Tibial nerve (tissue), 4 donors: ENCODE measurements at regions not wholly inside any gene's neighbourhood (a gene's known extent, or its start where the extent isn't known, plus 50 kb on each side); places are given as distances from the start of the nearest gene placed in this dataset.

Experiments
- DNase-seq, 2 donors: peaks; one replicate each; pipeline ENCODE4 v3.0.0-alpha.2; 2019; ENCODE audit warnings: low spot score in 2 of 2
- H3K27ac ChIP-seq, 4 donors: fragments of 200-600 bp; sonication (generic) in 3 of 4; one replicate each; pipeline ENCODE4 v1.5.1; 2017 to 2019; ENCODE audit warnings: mild to moderate bottlenecking in 1 of 4
- H3K27me3 ChIP-seq, 2 donors: fragments of 200-600 bp; sonication (generic) in 1 of 2; one replicate each; pipeline versions ENCODE4 v1.5.1 to v1.6.0; 2017 to 2019
- H3K36me3 ChIP-seq, 3 donors: fragments of 200-600 bp; sonication (generic); one replicate each; pipeline ENCODE4 v1.5.1; 2018 to 2019
- H3K4me1 ChIP-seq, 4 donors: fragments of 200-600 bp; sonication (generic) in 3 of 4; one replicate each; pipeline ENCODE4 v1.5.1; 2017 to 2019
- H3K4me3 ChIP-seq, 4 donors: fragments of 200-600 bp; sonication (generic) in 3 of 4; one replicate each; pipeline ENCODE4 v1.5.1; 2017 to 2019; ENCODE audit warnings: mild to moderate bottlenecking in 1 of 4, moderate library complexity in 1 of 4
- H3K9me3 ChIP-seq, 4 donors: fragments of 200-600 bp; sonication (generic) in 3 of 4; one replicate each; pipeline ENCODE4 v1.5.1; 2017 to 2019
- EP300 ChIP-seq, 2 donors: sonication (generic); formaldehyde crosslinking; IDR thresholded peaks; one replicate each; pipeline ENCODE4 v1.6.1; 2017; ENCODE audit warnings: antibody characterized with exemption in 2 of 2, mild to moderate bottlenecking in 1 of 2
- POLR2A ChIP-seq, 2 donors: fragments of 450-650 bp; IDR thresholded peaks; one replicate each; pipeline ENCODE4 v1.6.1; 2017; ENCODE audit warnings: antibody characterized with exemption in 2 of 2, mild to moderate bottlenecking in 2 of 2, moderate library complexity in 2 of 2
- WGBS, 2 donors: methylation state at CpG; one replicate each; pipeline ENCODE4 v1.1.5; 2018; 5-methylcytosine and 5-hydroxymethylcytosine counted together
- TF ChIP-seq, protein P1 (sequence below), 5 experiments: fragments of 200-600 bp in 3 of 5; fragments of 450-650 bp in 2 of 5; sonication (generic) in 3 of 5; IDR thresholded peaks; one replicate each; pipeline ENCODE4 v1.5.1; 2016 to 2019; ENCODE audit warnings: antibody characterized with exemption in 5 of 5, mild to moderate bottlenecking in 3 of 5, moderate library complexity in 2 of 5

DNA sequence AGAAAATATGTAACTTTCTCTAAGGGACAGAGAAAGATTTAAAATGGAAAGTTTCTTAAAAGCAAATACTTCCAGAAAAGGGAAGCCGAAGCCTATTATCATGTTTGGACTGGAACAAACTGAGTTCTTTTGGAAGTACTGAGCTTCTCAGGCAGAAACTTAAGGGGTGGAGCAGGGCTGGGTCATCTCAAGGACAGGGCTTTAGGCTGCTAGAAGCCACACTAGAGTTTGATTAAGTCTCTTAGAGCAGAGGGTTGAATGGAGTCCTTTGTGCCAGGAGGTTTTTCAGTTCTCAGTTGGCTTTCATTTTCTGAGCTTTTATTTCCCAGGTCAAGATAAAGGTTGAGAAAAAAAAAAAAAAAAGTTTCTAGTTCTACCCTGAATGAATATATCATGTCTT lies 432.7 kb downstream of the SLITRK5 start:
- no peak for DNase-seq
- WGBS, 2 donors, result 20 to 27% methylated on average over 1 of the region's 1 CpG
- TF ChIP-seq, protein P1, sequence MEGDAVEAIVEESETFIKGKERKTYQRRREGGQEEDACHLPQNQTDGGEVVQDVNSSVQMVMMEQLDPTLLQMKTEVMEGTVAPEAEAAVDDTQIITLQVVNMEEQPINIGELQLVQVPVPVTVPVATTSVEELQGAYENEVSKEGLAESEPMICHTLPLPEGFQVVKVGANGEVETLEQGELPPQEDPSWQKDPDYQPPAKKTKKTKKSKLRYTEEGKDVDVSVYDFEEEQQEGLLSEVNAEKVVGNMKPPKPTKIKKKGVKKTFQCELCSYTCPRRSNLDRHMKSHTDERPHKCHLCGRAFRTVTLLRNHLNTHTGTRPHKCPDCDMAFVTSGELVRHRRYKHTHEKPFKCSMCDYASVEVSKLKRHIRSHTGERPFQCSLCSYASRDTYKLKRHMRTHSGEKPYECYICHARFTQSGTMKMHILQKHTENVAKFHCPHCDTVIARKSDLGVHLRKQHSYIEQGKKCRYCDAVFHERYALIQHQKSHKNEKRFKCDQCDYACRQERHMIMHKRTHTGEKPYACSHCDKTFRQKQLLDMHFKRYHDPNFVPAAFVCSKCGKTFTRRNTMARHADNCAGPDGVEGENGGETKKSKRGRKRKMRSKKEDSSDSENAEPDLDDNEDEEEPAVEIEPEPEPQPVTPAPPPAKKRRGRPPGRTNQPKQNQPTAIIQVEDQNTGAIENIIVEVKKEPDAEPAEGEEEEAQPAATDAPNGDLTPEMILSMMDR (IDR thresholded peaks at IDR 0.05), result no peak
- no peak for TF ChIP-seq POLR2A (IDR thresholded peaks at IDR 0.05)
- no peak for TF ChIP-seq EP300 (IDR thresholded peaks at IDR 0.05)

DNA sequence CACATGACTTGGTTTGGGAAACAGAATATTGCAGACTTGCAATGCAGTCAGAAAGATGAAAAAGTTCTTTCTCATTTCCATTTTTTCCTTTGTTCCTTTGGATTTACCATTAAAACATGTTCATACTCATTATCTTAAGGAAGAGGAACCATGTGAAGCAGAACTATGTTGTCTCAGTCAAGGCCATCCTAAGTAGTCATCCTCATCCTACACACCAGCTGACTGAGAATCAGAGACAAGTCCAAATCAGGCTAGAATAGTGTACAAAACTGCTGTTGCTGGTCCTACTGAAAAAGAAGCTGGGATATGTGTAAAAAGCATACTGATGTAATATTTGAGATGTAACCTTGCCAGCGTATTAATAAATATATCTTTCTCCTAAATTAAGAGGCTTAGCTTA lies 433.4 kb downstream of the SLITRK5 start:
- Histone ChIP-seq H3K36me3 (no peaks in the 10 kb centered on the region), H3K27ac (peak overlapping the region in 1 of 4 donors; percentile 79), H3K4me3 (no peak overlapping the region), H3K27me3 (no peaks in the 10 kb centered on the region), H3K4me1 (peaks cover 0 to 10% (median 0%) of the 10 kb centered on the region in 4 donors), H3K9me3 (peaks cover 0 to 2% (median 0%) of the 10 kb centered on the region in 4 donors)
- WGBS, 2 donors, result 96 to 97% methylated on average over 1 of the region's 1 CpG
- DNase-seq, result no peak
- TF ChIP-seq POLR2A (IDR thresholded peaks at IDR 0.05) (no peak), EP300 (IDR thresholded peaks at IDR 0.05) (no peak)
- TF ChIP-seq, protein P1 (IDR thresholded peaks at IDR 0.05), result no peak

More for the DNA sequence above, 432.7 kb downstream of the SLITRK5 start:
- no peaks in the 10 kb centered on the region for H3K27me3 ChIP-seq
- no peak overlapping the region for H3K4me3 ChIP-seq
- H3K36me3 ChIP-seq, result no peaks in the 10 kb centered on the region
- H3K9me3 ChIP-seq, result peaks cover 0 to 2% (median 0%) of the 10 kb centered on the region in 4 donors
- H3K4me1 ChIP-seq, result peaks cover 0 to 10% (median 0%) of the 10 kb centered on the region in 4 donors
- H3K27ac ChIP-seq, result peak overlapping the region in 2 of 4 donors; percentile 65 to 79

DNA sequence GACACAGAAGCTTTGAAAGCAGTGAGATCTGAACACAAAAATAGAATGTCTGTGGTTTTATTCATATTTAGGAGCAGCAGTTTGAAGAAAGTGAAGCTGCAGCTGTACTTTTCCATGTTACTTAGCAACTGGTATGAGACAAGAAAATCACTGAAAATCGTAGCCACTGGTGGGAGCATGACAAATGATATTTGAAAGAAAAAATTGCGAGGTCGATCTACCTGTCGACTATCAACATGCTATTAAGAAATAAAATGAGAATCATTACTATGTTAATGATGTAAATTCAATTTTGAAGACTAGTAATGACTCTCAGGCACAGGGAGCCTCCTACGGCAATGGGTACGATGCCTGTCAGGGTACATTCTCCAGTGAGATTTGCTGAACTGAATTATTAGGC lies 436.4 kb downstream of the SLITRK5 start:
- H3K36me3 ChIP-seq, result no peaks in the 10 kb centered on the region
- H3K4me1 ChIP-seq, result peaks cover 0 to 10% (median 0%) of the 10 kb centered on the region in 4 donors
- no peaks in the 10 kb centered on the region for H3K27me3 ChIP-seq
- no peak overlapping the region for H3K4me3 ChIP-seq
- TF ChIP-seq EP300 (IDR thresholded peaks at IDR 0.05) (no peak), POLR2A (IDR thresholded peaks at IDR 0.05) (no peak)
- TF ChIP-seq, protein P1 (IDR thresholded peaks at IDR 0.05), result no peak
- DNase-seq, result no peak
- 86% methylated on average over 6 of the region's 6 CpGs for WGBS, 2 donors
- H3K27ac ChIP-seq, result no peak overlapping the region
- H3K9me3 ChIP-seq, result no peaks in the 10 kb centered on the region

DNA sequence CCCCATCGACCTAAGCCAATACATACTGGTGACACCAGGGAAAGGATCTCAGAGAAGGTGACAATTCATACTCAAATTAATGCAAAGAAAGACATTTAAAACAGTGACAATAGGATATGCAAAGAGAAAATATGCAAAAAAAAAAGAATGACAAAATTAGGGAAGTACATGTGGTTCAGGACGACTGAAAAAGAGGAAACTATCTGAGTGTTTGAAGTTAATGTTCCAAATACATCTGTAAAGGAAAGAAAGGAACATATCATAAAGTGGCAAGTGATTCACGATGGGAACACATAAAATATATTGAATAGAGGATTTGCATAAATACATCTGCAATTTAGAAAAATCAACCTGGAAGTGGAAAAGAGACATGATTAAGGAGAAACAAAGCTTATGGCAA lies 441.4 kb downstream of the SLITRK5 start:
- Histone ChIP-seq H3K4me1 (no peaks in the 10 kb centered on the region), H3K36me3 (no peaks in the 10 kb centered on the region), H3K27me3 (no peaks in the 10 kb centered on the region), H3K9me3 (no peaks in the 10 kb centered on the region), H3K4me3 (no peak overlapping the region), H3K27ac (no peak overlapping the region)
- TF ChIP-seq, protein P1 (IDR thresholded peaks at IDR 0.05), result no peak
- TF ChIP-seq POLR2A (IDR thresholded peaks at IDR 0.05), result no peak
- no peak for TF ChIP-seq EP300 (IDR thresholded peaks at IDR 0.05)
- DNase-seq, result no peak
- 61 to 66% methylated on average over 3 of the region's 3 CpGs for WGBS, 2 donors

DNA sequence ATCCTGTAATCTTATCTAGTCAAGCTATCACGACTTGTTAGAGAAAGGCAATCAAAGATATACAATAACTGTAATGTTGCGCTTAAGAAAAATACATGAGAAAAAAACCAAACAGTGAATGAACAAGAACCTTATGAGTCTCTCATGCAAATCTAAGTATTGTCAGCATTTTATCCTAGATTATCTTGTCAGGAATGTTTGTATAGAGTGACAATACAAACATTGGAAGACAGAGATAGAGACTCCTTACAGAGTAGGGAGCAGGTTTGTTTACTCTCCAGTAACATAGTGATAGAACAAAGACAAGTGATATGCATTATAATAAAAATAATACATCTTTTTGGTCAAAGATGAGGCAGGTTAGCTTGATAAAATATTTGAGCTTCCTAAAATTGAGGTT lies 444.8 kb downstream of the SLITRK5 start:
- H3K36me3 ChIP-seq, result no peaks in the 10 kb centered on the region

More for the DNA sequence above, 444.8 kb downstream of the SLITRK5 start:
- Histone ChIP-seq H3K4me3 (no peak overlapping the region), H3K9me3 (no peaks in the 10 kb centered on the region), H3K4me1 (no peaks in the 10 kb centered on the region), H3K27me3 (no peaks in the 10 kb centered on the region), H3K27ac (no peak overlapping the region)
- no peak for DNase-seq
- WGBS, 2 donors, result 53 to 61% methylated on average over 2 of the region's 2 CpGs
- TF ChIP-seq POLR2A (IDR thresholded peaks at IDR 0.05) (no peak), EP300 (IDR thresholded peaks at IDR 0.05) (no peak)
- TF ChIP-seq, protein P1 (IDR thresholded peaks at IDR 0.05), result no peak
